BJ (cell line): ENCODE measurements at regions not wholly inside any gene's neighbourhood (a gene's known extent, or its start where the extent isn't known, plus 50 kb on each side); places are given as distances from the start of the nearest gene placed in this dataset.

Experiments used
- CTCF ChIA-PET: fragments of 350-600 bp; formaldehyde crosslinking; extraction: SDS; loops from one replicate; lab custom pipeline; 2021; ENCODE audit warnings: antibody characterized with exemption, inconsistent platforms; lab: Yijun Ruan, JAX
- POLR2A ChIA-PET: fragments of 300-600 bp; sonication (Branson Sonifier 250); formaldehyde crosslinking; extraction: SDS; loops from one replicate; lab custom pipeline; 2021; ENCODE audit warnings: antibody characterized with exemption; lab: Charles Lee
- DNase-seq: peaks from one replicate; pipeline ENCODE4 v3.0.0-alpha.2; 2011; ENCODE audit warnings: low read depth
- H3K27me3 ChIP-seq: 2 replicates; pipeline ENCODE4 v1.6.0; 2011; ENCODE audit warnings: low read length; ENCODE audit not compliant: control insufficient read depth, insufficient read depth
- H3K36me3 ChIP-seq: 2 replicates; pipeline ENCODE4 v1.5.1; 2011; ENCODE audit warnings: low read length; ENCODE audit not compliant: control insufficient read depth, insufficient read depth
- H3K4me3 ChIP-seq: 2 replicates; pipeline ENCODE4 v1.5.1; 2011; ENCODE audit warnings: low read depth, mild to moderate bottlenecking, control low read depth, low read length
- TF ChIP-seq, protein P1 (sequence below): IDR thresholded peaks from 2 replicates; pipeline ENCODE4 v1.5.1; 2011; ENCODE audit warnings: low read depth, mild to moderate bottlenecking, control low read depth, inconsistent platforms, low read length, moderate library complexity; ENCODE audit not compliant: insufficient read depth

DNA sequence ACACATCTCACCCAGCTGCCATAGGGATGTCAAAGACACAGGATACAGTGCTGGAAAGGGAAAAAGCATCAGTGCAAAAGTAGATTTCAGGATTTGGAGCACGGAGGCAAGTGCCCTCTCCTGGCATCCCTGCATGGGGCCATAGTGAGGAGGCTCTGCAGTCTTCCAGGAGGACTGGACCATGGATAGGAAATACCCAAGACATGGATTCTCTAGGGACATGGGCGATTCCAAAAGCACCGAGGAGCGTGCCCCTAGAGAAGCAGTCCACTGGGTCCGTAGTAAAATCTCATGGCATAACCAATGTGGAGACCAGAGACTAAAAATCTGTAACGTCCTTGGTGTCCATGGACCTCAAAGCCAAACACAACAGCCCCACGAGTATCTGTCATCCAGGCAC, 818.2 kb downstream of the KCNJ18 start:
- Histone ChIP-seq H3K4me3 (no peak overlapping the region), H3K27me3 (no peaks in the 10 kb centered on the region), H3K36me3 (no peaks in the 10 kb centered on the region)
- POLR2A ChIA-PET, result no interaction called here
- DNase-seq, result no peak
- TF ChIP-seq, protein P1, sequence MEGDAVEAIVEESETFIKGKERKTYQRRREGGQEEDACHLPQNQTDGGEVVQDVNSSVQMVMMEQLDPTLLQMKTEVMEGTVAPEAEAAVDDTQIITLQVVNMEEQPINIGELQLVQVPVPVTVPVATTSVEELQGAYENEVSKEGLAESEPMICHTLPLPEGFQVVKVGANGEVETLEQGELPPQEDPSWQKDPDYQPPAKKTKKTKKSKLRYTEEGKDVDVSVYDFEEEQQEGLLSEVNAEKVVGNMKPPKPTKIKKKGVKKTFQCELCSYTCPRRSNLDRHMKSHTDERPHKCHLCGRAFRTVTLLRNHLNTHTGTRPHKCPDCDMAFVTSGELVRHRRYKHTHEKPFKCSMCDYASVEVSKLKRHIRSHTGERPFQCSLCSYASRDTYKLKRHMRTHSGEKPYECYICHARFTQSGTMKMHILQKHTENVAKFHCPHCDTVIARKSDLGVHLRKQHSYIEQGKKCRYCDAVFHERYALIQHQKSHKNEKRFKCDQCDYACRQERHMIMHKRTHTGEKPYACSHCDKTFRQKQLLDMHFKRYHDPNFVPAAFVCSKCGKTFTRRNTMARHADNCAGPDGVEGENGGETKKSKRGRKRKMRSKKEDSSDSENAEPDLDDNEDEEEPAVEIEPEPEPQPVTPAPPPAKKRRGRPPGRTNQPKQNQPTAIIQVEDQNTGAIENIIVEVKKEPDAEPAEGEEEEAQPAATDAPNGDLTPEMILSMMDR, result no peak
- CTCF ChIA-PET, result no interaction called here

DNA sequence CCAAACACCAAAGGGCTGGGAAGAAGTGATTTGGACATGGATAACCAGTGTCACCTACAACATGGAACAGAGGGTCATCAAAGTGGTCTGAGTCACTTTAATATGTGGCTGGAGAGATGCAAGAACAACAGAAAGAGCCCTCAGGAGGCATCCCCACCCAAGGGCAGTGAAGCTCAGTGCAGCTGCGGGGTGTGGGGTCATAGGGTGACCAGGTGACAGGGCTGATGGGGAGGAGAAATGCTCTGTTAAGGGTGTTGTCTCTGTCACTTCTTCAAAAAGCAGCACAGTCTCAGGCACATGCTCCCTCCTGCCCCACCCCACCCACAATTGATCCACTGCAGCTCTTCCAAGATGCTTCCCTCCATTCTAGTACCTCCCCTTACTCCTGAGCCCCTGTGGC, 819.1 kb downstream of the KCNJ18 start:
- no peak for DNase-seq
- Histone ChIP-seq H3K4me3 (no peak overlapping the region), H3K36me3 (no peaks in the 10 kb centered on the region), H3K27me3 (no peaks in the 10 kb centered on the region)
- TF ChIP-seq, protein P1, result no peak
- ChIA-PET POLR2A (no interaction called here), CTCF (no interaction called here)

DNA sequence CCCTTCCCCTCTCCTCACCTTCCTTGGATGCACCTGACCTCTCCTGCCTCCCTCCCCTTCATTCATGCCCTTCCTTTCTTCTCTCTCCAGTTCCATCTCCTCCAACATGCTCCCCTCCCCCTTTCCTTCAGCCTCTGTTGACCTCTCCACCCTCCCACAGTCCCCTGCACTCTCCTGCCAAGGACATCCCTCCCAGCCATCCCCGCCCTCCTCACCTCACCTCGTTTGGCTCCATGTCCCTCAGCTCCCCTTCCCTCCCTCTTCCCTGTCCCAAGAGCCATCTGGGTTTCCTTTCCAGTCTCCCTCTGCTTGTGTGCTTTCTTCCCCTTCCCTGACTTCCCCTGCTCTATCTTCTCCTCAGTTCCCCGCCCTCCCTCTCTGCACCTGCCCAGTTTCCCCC, 819.7 kb downstream of the KCNJ18 start:
- POLR2A ChIA-PET, result no interaction called here

DNA sequence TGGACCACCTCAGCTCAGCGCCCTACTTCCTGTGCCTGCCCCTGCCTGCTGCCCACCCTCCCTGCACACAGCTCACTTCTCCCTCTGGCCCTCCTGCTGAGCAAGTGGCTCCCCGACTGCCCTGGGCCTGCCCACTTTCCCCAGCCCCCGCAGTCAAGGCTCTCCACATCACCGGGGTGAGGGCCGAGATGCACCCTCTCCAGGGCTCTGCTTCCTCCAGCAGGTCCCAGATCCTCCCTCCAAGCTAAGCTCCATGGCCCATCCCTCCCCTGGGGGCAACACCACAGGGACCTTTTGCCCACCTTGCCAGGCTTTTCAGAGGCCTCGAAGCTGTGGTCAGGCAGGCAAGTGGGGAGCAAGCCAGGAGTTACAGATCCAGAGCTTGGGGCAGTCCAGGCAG, 820.2 kb downstream of the KCNJ18 start:
- POLR2A ChIA-PET, result no interaction called here
- Histone ChIP-seq H3K27me3 (no peaks in the 10 kb centered on the region), H3K36me3 (no peaks in the 10 kb centered on the region), H3K4me3 (no peak overlapping the region)
- CTCF ChIA-PET, result no interaction called here
- no peak for DNase-seq
- TF ChIP-seq, protein P1, result no peak

More for the DNA sequence above, 819.7 kb downstream of the KCNJ18 start:
- H3K4me3 ChIP-seq, result no peak overlapping the region
- TF ChIP-seq, protein P1, result no peak
- CTCF ChIA-PET, result no interaction called here
- DNase-seq, result no peak
- no peaks in the 10 kb centered on the region for H3K36me3 ChIP-seq
- H3K27me3 ChIP-seq, result no peaks in the 10 kb centered on the region

DNA sequence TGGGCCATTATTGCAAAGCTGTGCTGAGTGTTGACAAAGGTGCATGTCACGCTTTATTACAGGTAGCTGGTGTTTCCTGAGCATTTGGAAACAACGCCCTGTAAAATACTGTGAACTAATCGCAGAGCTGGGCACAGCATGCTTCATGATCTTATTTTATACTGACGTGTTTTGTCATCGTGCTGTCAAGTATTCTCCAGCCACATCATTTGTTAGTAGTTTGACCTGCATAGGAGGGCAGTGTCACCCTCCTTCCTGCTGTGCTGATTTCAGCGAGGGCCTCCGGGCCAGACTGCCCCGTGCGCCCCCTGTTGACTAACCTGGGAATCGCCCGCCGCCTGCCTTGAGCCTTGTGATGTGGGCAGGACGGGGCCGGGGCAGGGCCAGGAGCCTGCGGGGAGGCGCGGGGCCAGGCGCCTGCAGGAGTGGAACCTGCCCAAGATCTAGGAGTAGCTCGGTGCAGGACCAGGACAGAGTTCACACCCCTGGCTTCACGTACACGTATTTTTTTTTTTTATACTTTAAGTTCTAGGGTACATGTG, 820.7 kb downstream of the KCNJ18 start:
- DNase-seq, result no peak
- TF ChIP-seq, protein P1, result no peak
- H3K36me3 ChIP-seq, result no peaks in the 10 kb centered on the region
- H3K27me3 ChIP-seq, result no peaks in the 10 kb centered on the region
- ChIA-PET POLR2A (no interaction called here), CTCF (no interaction called here)
- no peak overlapping the region for H3K4me3 ChIP-seq
